Fibroblast of pulmonary artery (primary cell): ENCODE measurements at regions not wholly inside any gene's neighbourhood (a gene's known extent, or its start where the extent isn't known, plus 50 kb on each side); places are given as distances from the start of the nearest gene placed in this dataset.
"Not testable (repeated sequence)": the region's sequence is repeated elsewhere in the genome, so short reads cannot be mapped to it uniquely, and the experiment has no call there.

Source experiments
- DNase-seq: peaks from one replicate; pipeline ENCODE4 v3.0.0-alpha.2; 2010; ENCODE audit warnings: low read depth
- H3K4me3 ChIP-seq: replicated peaks from 2 replicates; pipeline ENCODE4 v1.5.1; 2011; ENCODE audit warnings: low read depth, mild to moderate bottlenecking, control low read depth, low read length, moderate library complexity
- CTCF ChIP-seq: IDR thresholded peaks from 2 replicates; pipeline ENCODE4 v1.5.1; 2011; ENCODE audit warnings: mild to moderate bottlenecking, control low read depth, low read length, inconsistent platforms; ENCODE audit errors: missing control alignments

GRCh38 chr14:48086516-48086915 is 411.1 kb upstream of the MDGA2 start:
- TF ChIP-seq CTCF, result no peak
- no peak for DNase-seq
- no peak overlapping the region for H3K4me3 ChIP-seq

GRCh38 chr14:48075487-48075886 is 400.1 kb upstream of the MDGA2 start:
- no peak for TF ChIP-seq CTCF
- no peak overlapping the region for H3K4me3 ChIP-seq
- no peak for DNase-seq

- no peak for DNase-seq
- H3K4me3 ChIP-seq, result no peak overlapping the region
- TF ChIP-seq CTCF, result no peak
Observed at GRCh38 chr14:48052973-48053372, 377.6 kb upstream of the MDGA2 start.

GRCh38 chr14:48035836-48036235 is 360.4 kb upstream of the MDGA2 start:
- no peak for DNase-seq
- no peak for TF ChIP-seq CTCF
- H3K4me3 ChIP-seq, result no peak overlapping the region

GRCh38 chr14:48027115-48027514 is 351.7 kb upstream of the MDGA2 start:
- TF ChIP-seq CTCF, result no peak
- no peak for DNase-seq
- H3K4me3 ChIP-seq, result no peak overlapping the region

GRCh38 chr14:48023881-48024280 is 348.5 kb upstream of the MDGA2 start:
- TF ChIP-seq CTCF, result no peak
- DNase-seq, result no peak

GRCh38 chr14:48011484-48011883 is 336.1 kb upstream of the MDGA2 start:
- not testable (repeated sequence) for DNase-seq, H3K4me3 ChIP-seq

More at GRCh38 chr14:48023881-48024280, 348.5 kb upstream of the MDGA2 start:
- H3K4me3 ChIP-seq, result no peak overlapping the region

- TF ChIP-seq CTCF, result no peak
- H3K4me3 ChIP-seq, result no peak overlapping the region
- no peak for DNase-seq
Observed at GRCh38 chr14:48008646-48009045, 333.2 kb upstream of the MDGA2 start.
